ENCODE measurements at regions not wholly inside any gene's neighbourhood (a gene's known extent, or its start where the extent isn't known, plus 50 kb on each side); places are given as distances from the start of the nearest gene placed in this dataset.

DNA sequence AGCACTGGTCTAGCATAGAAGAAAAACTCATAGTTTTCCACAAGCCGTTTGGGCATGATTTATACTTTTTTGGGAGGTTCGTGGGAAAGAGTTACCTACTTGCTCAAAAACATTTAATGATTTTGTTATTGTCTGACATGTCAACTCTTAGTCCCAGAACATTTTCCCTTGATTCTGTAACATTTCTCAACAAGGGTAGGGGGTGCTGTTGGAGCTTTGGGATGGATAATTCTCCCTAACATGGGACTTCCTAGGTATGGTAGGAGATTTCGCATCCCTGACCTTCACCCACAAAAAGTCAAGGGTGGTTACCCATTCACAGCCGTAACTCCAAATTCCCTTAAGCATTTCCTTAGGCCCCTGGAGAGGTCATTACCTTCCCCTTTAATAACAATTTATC lies 378.0 kb downstream of the YTHDC2 start:
- no peaks in the 10 kb centered on the region for H3K9me3 ChIP-seq
- H3K4me3 ChIP-seq = no peak overlapping the region
- no peak overlapping the region for H3K27ac ChIP-seq
- no peaks in the 10 kb centered on the region for H3K27me3 ChIP-seq
- TF ChIP-seq, protein P1, sequence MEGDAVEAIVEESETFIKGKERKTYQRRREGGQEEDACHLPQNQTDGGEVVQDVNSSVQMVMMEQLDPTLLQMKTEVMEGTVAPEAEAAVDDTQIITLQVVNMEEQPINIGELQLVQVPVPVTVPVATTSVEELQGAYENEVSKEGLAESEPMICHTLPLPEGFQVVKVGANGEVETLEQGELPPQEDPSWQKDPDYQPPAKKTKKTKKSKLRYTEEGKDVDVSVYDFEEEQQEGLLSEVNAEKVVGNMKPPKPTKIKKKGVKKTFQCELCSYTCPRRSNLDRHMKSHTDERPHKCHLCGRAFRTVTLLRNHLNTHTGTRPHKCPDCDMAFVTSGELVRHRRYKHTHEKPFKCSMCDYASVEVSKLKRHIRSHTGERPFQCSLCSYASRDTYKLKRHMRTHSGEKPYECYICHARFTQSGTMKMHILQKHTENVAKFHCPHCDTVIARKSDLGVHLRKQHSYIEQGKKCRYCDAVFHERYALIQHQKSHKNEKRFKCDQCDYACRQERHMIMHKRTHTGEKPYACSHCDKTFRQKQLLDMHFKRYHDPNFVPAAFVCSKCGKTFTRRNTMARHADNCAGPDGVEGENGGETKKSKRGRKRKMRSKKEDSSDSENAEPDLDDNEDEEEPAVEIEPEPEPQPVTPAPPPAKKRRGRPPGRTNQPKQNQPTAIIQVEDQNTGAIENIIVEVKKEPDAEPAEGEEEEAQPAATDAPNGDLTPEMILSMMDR (IDR thresholded peaks at IDR 0.05) = no peak
- no peak for TF ChIP-seq POLR2A (IDR thresholded peaks at IDR 0.05)
- H3K36me3 ChIP-seq (ENCODE audit: low read depth, missing control alignments) = no peaks in the 10 kb centered on the region
- no peak for DNase-seq
- WGBS, 2 donors = 81 to 92% methylated on average over 4 of the region's 4 CpGs
- no peaks in the 10 kb centered on the region for H3K4me1 ChIP-seq
- intact Hi-C loops (cut with DNase I; ENCODE audit: low total_unique reads) = no loop called here

DNA sequence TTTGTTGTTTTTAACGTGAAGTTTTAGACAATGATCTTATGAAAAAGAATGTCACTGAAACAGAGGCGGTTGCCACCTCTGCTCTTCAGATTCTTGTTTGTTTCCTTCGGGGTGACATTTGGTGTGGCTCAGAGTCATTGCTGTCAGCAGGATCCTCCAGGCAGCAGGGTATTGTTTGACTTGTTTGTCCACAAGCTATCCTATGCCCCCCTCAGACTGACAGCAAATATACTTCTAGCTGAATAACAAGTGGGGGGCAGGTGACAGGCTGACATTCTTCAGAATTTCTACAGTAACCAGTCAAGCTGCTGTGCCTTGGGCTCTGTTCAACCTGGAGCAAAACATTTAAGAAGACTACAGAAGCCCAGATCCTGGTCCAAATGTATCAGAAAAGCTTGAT lies 383.3 kb downstream of the YTHDC2 start:
- no peak overlapping the region for H3K27ac ChIP-seq
- no peak overlapping the region for H3K4me3 ChIP-seq
- no peaks in the 10 kb centered on the region for H3K4me1 ChIP-seq
- H3K9me3 ChIP-seq = no peaks in the 10 kb centered on the region
- TF ChIP-seq, protein P1 (IDR thresholded peaks at IDR 0.05) = no peak
- TF ChIP-seq POLR2A (IDR thresholded peaks at IDR 0.05) = no peak
- intact Hi-C loops (cut with DNase I; ENCODE audit: low total_unique reads) = no loop called here
- no peaks in the 10 kb centered on the region for H3K27me3 ChIP-seq
- WGBS, 2 donors = 67 to 73% methylated on average over 3 of the region's 3 CpGs
- no peak for DNase-seq
- no peaks in the 10 kb centered on the region for H3K36me3 ChIP-seq (ENCODE audit: low read depth, missing control alignments)

DNA sequence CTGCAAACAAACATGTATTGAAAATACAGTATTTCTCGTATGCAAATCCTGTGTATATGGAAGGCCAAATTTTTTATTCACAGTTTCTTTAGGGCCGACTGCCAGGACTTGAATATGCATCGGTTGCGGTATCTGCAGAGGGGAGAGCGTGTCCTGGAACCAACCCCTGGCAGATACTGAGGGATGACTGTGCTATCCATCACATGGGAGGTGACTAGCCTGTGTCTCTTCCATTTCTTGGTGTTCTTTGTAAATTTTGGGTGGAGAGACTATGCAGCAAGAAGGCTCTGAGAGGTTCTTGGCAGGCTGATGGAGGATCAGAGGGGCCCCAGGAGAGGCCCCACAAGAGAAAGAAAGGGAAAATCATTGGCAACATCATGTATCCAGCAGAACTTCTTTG lies 384.3 kb downstream of the YTHDC2 start:
- H3K4me1 ChIP-seq = no peaks in the 10 kb centered on the region
- intact Hi-C loops (cut with DNase I; ENCODE audit: low total_unique reads) = no loop called here
- TF ChIP-seq, protein P1 (IDR thresholded peaks at IDR 0.05) = no peak
- TF ChIP-seq POLR2A (IDR thresholded peaks at IDR 0.05) = no peak
- H3K36me3 ChIP-seq (ENCODE audit: low read depth, missing control alignments) = no peaks in the 10 kb centered on the region
- no peaks in the 10 kb centered on the region for H3K27me3 ChIP-seq
- no peak overlapping the region for H3K27ac ChIP-seq
- no peak overlapping the region for H3K4me3 ChIP-seq
- no peaks in the 10 kb centered on the region for H3K9me3 ChIP-seq
- WGBS, 2 donors = 63 to 70% methylated on average over 5 of the region's 5 CpGs
- DNase-seq = no peak

DNA sequence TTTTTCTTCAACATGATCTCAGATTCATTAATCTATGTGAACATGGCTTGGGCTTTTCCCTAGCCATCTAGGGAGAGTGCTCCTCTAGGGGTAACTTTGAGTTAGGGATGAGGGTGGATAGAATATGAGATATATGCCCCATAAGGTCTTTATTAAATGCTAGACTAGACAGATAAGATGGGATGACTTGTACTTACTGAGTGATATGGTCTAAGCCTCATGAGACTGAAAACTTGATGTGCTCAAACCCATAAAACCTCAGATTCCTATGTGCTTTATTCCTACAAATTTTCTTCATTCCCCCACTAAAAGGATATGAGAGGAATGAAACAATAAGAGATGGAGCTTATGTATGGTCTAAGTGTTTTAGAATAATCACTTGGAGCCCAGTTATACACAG lies 386.6 kb downstream of the YTHDC2 start:
- DNase-seq = no peak
- no peaks in the 10 kb centered on the region for H3K4me1 ChIP-seq
- H3K27ac ChIP-seq = no peak overlapping the region
- H3K36me3 ChIP-seq (ENCODE audit: low read depth, missing control alignments) = no peaks in the 10 kb centered on the region
- TF ChIP-seq, protein P1 (IDR thresholded peaks at IDR 0.05) = no peak
- no peak for TF ChIP-seq POLR2A (IDR thresholded peaks at IDR 0.05)
- no peaks in the 10 kb centered on the region for H3K27me3 ChIP-seq
- intact Hi-C loops (cut with DNase I; ENCODE audit: low total_unique reads) = no loop called here
- H3K4me3 ChIP-seq = no peak overlapping the region
- H3K9me3 ChIP-seq = no peaks in the 10 kb centered on the region

DNA sequence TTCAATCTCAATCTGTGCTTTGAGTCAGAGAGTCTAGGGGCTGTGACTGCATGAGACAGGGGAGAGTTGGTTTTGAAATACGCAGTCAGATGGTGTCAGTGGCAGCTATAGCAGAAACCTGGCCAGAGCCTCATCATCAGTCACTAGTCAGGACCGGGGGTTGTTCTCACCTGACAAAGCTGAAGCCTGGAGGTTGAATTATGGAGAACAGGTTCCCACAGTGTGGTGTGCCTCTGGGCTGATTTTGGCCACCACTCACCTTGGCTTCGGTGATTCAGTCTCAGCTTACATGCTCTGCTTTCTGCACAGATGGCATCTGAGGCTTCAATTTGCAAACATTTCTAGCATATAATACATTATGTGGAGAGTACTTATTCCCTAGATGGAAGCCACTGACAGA lies 387.3 kb downstream of the YTHDC2 start:
- TF ChIP-seq, protein P1 (IDR thresholded peaks at IDR 0.05) = no peak
- TF ChIP-seq POLR2A (IDR thresholded peaks at IDR 0.05) = no peak
- no peak overlapping the region for H3K27ac ChIP-seq
- intact Hi-C loops (cut with DNase I; ENCODE audit: low total_unique reads) = no loop called here
- H3K4me3 ChIP-seq = no peak overlapping the region
- no peaks in the 10 kb centered on the region for H3K4me1 ChIP-seq
- 74 to 88% methylated on average over 3 of the region's 3 CpGs for WGBS, 2 donors
- H3K27me3 ChIP-seq = no peaks in the 10 kb centered on the region
- DNase-seq = no peak
- no peaks in the 10 kb centered on the region for H3K9me3 ChIP-seq
- no peaks in the 10 kb centered on the region for H3K36me3 ChIP-seq (ENCODE audit: low read depth, missing control alignments)
